ENCODE measurements at regions not wholly inside any gene's neighbourhood (a gene's known extent, or its start where the extent isn't known, plus 50 kb on each side); places are given as distances from the start of the nearest gene placed in this dataset.

DNA sequence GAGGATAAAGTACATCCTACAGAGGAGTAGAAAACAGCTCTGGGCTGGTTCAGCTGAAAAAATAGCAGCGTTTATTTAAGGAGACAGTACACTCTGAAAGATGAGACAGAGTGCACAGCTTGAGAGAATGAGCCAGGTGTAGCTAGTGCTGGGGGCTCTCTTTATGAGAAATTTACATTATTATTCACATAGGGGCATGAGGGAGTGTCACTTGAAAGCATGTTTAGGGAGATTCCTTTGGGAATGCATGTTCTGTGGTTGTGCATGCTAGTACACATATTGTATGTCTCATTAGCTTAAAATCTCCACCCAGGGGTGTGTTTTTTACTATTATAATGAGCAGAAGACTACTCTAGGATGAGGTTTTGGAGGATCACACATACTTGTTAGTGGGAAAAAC lies 1224.4 kb downstream of the REEP3 start:
- no peak for DNase-seq (ENCODE audit: low read depth)
- no peak overlapping the region for H3K4me3 ChIP-seq (ENCODE audit: control insufficient read depth, low read depth, low read length)
- no peak for TF ChIP-seq CTCF (conservative IDR thresholded peaks at IDR 0.05; ENCODE audit: control insufficient read depth, insufficient read depth, low read depth, low read length)

DNA sequence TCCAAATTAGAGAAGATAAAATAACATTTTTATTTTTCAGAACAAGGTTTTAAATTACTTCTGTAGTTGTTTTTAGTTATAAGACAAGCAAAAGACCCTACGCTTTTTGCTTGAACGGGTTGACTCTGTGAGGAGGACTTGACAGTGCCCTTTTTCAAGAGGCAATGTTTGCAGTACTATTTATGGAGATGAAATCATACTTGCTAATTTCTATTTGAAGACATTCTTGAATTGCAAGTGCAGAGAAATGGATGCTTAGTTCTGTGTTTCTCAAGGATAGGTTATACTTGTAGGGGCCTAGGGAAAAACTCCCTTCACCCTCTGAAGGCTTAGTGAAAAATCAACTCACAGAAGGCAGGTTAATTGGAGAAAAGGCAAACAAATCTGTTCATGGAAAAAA lies 1229.5 kb downstream of the REEP3 start:
- H3K4me3 ChIP-seq (ENCODE audit: control insufficient read depth, low read depth, low read length): no peak overlapping the region
- no peak for TF ChIP-seq CTCF (conservative IDR thresholded peaks at IDR 0.05; ENCODE audit: control insufficient read depth, insufficient read depth, low read depth, low read length)
- no peak for DNase-seq (ENCODE audit: low read depth)

DNA sequence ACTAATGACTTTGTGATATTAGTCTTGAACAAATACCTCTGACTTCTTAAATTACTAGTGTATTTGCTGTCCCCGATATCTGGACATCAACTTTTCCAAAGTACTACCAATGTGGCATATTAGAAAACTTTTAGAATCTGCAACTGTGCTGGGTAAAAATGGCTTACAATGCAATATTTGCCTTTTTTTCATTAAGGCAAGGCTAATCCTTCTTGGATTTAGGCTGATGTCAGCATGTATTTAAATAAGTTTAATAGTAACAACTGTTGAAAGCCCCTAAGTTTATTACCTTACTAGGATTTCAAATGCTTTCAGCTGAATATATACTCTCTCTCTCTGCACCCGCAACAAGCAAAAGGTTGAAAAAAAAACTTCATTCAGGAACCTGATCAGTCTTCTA lies 1232.3 kb downstream of the REEP3 start:
- TF ChIP-seq CTCF (conservative IDR thresholded peaks at IDR 0.05; ENCODE audit: control insufficient read depth, insufficient read depth, low read depth, low read length): no peak
- H3K4me3 ChIP-seq (ENCODE audit: control insufficient read depth, low read depth, low read length): no peak overlapping the region
- DNase-seq (ENCODE audit: low read depth): no peak

DNA sequence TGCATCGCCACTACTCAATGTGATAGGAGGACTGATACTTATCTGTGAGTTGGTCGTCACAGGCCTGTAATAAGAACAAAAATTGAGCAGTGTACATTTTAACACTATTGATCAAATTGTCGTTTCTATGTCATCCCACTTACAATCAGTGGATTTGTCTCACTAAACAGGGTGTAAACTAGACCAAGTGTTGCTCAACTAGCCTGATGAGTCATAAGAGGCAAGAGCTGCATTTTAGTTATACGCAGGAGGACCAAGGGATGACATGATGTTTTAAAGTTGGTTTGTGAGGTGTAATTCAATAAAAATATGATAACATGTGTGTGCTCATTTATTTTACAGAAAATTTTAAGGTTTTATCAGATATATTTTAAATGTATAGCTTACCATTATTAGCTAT lies 1239.2 kb downstream of the REEP3 start:
- DNase-seq (ENCODE audit: low read depth): peak; percentile 2
- TF ChIP-seq CTCF (conservative IDR thresholded peaks at IDR 0.05; ENCODE audit: control insufficient read depth, insufficient read depth, low read depth, low read length): no peak
- no peak overlapping the region for H3K4me3 ChIP-seq (ENCODE audit: control insufficient read depth, low read depth, low read length)

DNA sequence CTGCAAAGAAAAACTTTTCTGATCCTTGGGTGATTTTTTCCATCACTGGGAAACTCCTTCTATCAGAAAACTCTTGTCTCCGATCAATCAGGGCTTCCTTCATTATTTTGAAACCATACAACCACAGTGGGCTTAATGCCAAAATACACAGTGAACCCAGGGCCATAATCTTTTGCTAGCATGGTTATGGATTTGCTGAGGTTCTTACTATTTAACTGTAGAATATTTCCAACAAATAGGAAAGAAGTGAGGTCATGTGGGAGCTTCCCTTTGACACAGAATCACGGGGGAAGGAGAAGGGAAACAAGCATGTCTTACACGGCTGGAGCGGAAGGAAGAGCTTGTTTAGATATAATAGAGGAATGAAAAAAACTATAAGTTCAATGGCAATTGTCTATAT lies 1241.7 kb downstream of the REEP3 start:
- no peak overlapping the region for H3K4me3 ChIP-seq (ENCODE audit: control insufficient read depth, low read depth, low read length)
- no peak for DNase-seq (ENCODE audit: low read depth)
- TF ChIP-seq CTCF (conservative IDR thresholded peaks at IDR 0.05; ENCODE audit: control insufficient read depth, insufficient read depth, low read depth, low read length): no peak

DNA sequence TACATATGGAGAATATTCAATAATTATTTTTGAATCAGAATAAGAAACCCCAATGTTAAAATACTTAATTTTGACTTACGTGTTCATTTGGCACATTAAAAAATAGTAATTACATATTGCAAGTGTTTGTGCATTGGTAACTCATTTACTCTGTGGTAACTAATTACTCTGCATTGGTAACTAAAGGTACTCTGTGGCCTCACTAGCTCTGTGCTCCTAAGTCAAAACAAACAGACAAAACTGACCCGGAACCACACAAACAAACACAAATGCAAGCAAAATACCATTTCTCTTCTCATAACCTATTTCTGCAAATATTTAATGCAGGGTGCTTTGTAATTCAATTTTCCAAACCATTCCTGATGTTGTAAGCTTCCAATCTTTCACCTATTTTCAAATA lies 1244.3 kb downstream of the REEP3 start:
- TF ChIP-seq CTCF (conservative IDR thresholded peaks at IDR 0.05; ENCODE audit: control insufficient read depth, insufficient read depth, low read depth, low read length): no peak
- no peak overlapping the region for H3K4me3 ChIP-seq (ENCODE audit: control insufficient read depth, low read depth, low read length)

More for the DNA sequence above, 1244.3 kb downstream of the REEP3 start:
- no peak for DNase-seq (ENCODE audit: low read depth)

All from fibroblast of mammary gland (primary cell).